CD14-positive monocyte (primary cell): ENCODE measurements at regions not wholly inside any gene's neighbourhood (a gene's known extent, or its start where the extent isn't known, plus 50 kb on each side); places are given as distances from the start of the nearest gene placed in this dataset.

Experiments
- DNase-seq, 3 donors: peaks; one replicate each; pipeline ENCODE4 v3.0.0-alpha.2; 2011 to 2022
- H2AFZ ChIP-seq: 2 replicates; pipeline ENCODE4 v1.6.0; 2012; ENCODE audit warnings: mild to moderate bottlenecking, low read depth, low read length, inconsistent platforms; ENCODE audit not compliant: insufficient read depth, poor library complexity, severe bottlenecking
- H3K27ac ChIP-seq, 2 donors: 1 replicate in 1 of 2; 2 replicates in 1 of 2; pipeline ENCODE4 v1.5.1; 2012 to 2013; ENCODE audit warnings: low read length in 2 of 2, control low read depth in 1 of 2, inconsistent platforms in 1 of 2, low read depth in 1 of 2, mild to moderate bottlenecking in 1 of 2
- H3K27me3 ChIP-seq, 2 donors: one replicate each; pipeline versions ENCODE4 v1.6.0 to v1.6.1; 2011 to 2013; ENCODE audit warnings: low read length in 2 of 2; ENCODE audit not compliant: control insufficient read depth in 2 of 2, insufficient read depth in 2 of 2
- H3K36me3 ChIP-seq, 2 donors: replicated peaks in 1 of 2; 1 replicate in 1 of 2; 2 replicates in 1 of 2; pipeline versions ENCODE4 v1.5.1 to v1.6.1; 2012 to 2013; ENCODE audit warnings: low read length in 2 of 2, control low read depth in 1 of 2, inconsistent platforms in 1 of 2, mild to moderate bottlenecking in 1 of 2; ENCODE audit not compliant: insufficient read depth in 2 of 2, control insufficient read depth in 1 of 2
- H3K4me1 ChIP-seq, 2 donors: 1 replicate in 1 of 2; 2 replicates in 1 of 2; pipeline versions ENCODE4 v1.5.1 to v1.6.1; 2012 to 2013; ENCODE audit warnings: low read length in 2 of 2, control low read depth in 1 of 2, inconsistent platforms in 1 of 2, mild to moderate bottlenecking in 1 of 2, moderate library complexity in 1 of 2; ENCODE audit not compliant: insufficient read depth in 2 of 2, control insufficient read depth in 1 of 2
- H3K4me2 ChIP-seq: replicated peaks from 2 replicates; pipeline ENCODE3; 2012; ENCODE audit warnings: low read length, moderate library complexity, mild to moderate bottlenecking; ENCODE audit not compliant: poor library complexity, severe bottlenecking; ENCODE audit errors: extremely low read depth
- H3K4me3 ChIP-seq, 3 experiments: fragments of 200-600 bp in 1 of 3; sonication (generic) in 1 of 3; replicated peaks in 1 of 3; 1 replicate in 2 of 3; 2 replicates in 1 of 3; pipeline ENCODE4 v1.5.1; 2011 to 2013; ENCODE audit warnings: low read length in 3 of 3, mild to moderate bottlenecking in 3 of 3, control low read depth in 2 of 3, low read depth in 2 of 3, inconsistent platforms in 1 of 3, moderate library complexity in 1 of 3
- H3K79me2 ChIP-seq: 2 replicates; pipeline ENCODE4 v1.6.0; 2012; ENCODE audit warnings: mild to moderate bottlenecking, control low read depth, inconsistent platforms, low read length, moderate library complexity; ENCODE audit not compliant: insufficient read depth
- H3K9ac ChIP-seq: 2 replicates; pipeline ENCODE4 v1.6.0; 2017; ENCODE audit warnings: low read length, mild to moderate bottlenecking; ENCODE audit not compliant: insufficient read depth, poor library complexity, severe bottlenecking
- H3K9me3 ChIP-seq, 2 donors: replicated peaks in 1 of 2; 1 replicate in 1 of 2; 2 replicates in 1 of 2; pipeline versions ENCODE4 v1.5.1 to v1.6.1; 2012 to 2013; ENCODE audit warnings: low read length in 2 of 2, control low read depth in 1 of 2; ENCODE audit not compliant: control insufficient read depth in 1 of 2, insufficient read depth in 1 of 2
- H4K20me1 ChIP-seq: 2 replicates; pipeline ENCODE4 v1.6.0; 2012; ENCODE audit warnings: mild to moderate bottlenecking, low read length, control low read depth, moderate library complexity; ENCODE audit not compliant: insufficient read depth
- H3K27ac Mint-ChIP-seq, 7 donors: one replicate each; pipeline ENCODE4 v1.8.0; 2020; ENCODE audit warnings: mild to moderate bottlenecking in 7 of 7, mixed read lengths in 7 of 7, moderate library complexity in 6 of 7, inconsistent platforms in 2 of 7
- H3K27me3 Mint-ChIP-seq, 3 donors: one replicate each; pipeline ENCODE4 v1.8.0; 2021 to 2022; ENCODE audit warnings: low read depth in 3 of 3, mild to moderate bottlenecking in 3 of 3, mixed read lengths in 3 of 3, moderate library complexity in 3 of 3, inconsistent platforms in 1 of 3
- H3K36me3 Mint-ChIP-seq, 2 donors: one replicate each; pipeline ENCODE4 v1.8.0; 2020; ENCODE audit warnings: mixed read lengths in 2 of 2, inconsistent platforms in 1 of 2, mild to moderate bottlenecking in 1 of 2
- H3K4me1 Mint-ChIP-seq: one replicate; pipeline ENCODE4 v1.8.0; 2020; ENCODE audit warnings: mild to moderate bottlenecking, mixed read lengths
- H3K4me3 Mint-ChIP-seq, 2 donors: one replicate each; pipeline ENCODE4 v1.8.0; 2020; ENCODE audit warnings: mild to moderate bottlenecking in 2 of 2, mixed read lengths in 2 of 2, moderate library complexity in 1 of 2
- H3K9me3 Mint-ChIP-seq, 7 donors: one replicate each; pipeline ENCODE4 v1.8.0; 2020 to 2022; ENCODE audit warnings: mixed read lengths in 7 of 7, mild to moderate bottlenecking in 6 of 7, moderate library complexity in 6 of 7, inconsistent platforms in 2 of 7
- WGBS: methylation state at CpG from one replicate; pipeline ENCODE4 v1.1.5; 2013; ENCODE audit warnings: missing lambda C conversion rate; ENCODE audit not compliant: insufficient coverage; 5-methylcytosine and 5-hydroxymethylcytosine counted together
- intact Hi-C, 2 donors: fragments of 100-400 bp; cut with micrococcal nuclease; formaldehyde crosslinking; loops; one replicate each; pipeline versions ENCODE4 v1.15.0 to v1.15.1; 2023
- TF ChIP-seq, protein P1 (sequence below): fragments of 200-600 bp; IDR thresholded peaks from one replicate; pipeline ENCODE4 v1.8.0; 2022; ENCODE audit warnings: antibody characterized with exemption, mild to moderate bottlenecking

- Histone ChIP-seq H3K4me3 (peak overlapping the region in 1 of 3 experiments; percentile 48), H3K27ac (peak overlapping the region; percentile 91), H3K79me2 (peaks cover 86% of the 10 kb centered on the region), H3K27me3 (no peaks in the 10 kb centered on the region), H3K9ac (peak overlapping the region; percentile 50), H2AFZ (peak overlapping the region; percentile 2), H3K9me3 (no peaks in the 10 kb centered on the region), H3K36me3 (no peaks in the 10 kb centered on the region), H3K4me1 (peaks cover 53 to 67% of the 10 kb centered on the region in 2 donors), H3K4me2 (peak overlapping the region; percentile 64), H4K20me1 (no peaks in the 10 kb centered on the region)
- Mint-ChIP-seq H3K27me3 (no peaks in the 10 kb centered on the region), H3K9me3 (no peaks in the 10 kb centered on the region), H3K27ac (peak overlapping the region; percentile 93 to 98 (median 94)), H3K4me3 (peak overlapping the region in 1 of 2 donors; percentile 70), H3K36me3 (peaks cover 11% of the 10 kb centered on the region in 2 donors), H3K4me1 (peaks cover 57% of the 10 kb centered on the region)
- intact Hi-C loops = loop anchor here in 1 of 2 donors (2.0 to 10.0 kb wide), 2 partner anchors 14 to 822 kb away; no protein-coding TSS in a partner anchor
- TF ChIP-seq, protein P1, sequence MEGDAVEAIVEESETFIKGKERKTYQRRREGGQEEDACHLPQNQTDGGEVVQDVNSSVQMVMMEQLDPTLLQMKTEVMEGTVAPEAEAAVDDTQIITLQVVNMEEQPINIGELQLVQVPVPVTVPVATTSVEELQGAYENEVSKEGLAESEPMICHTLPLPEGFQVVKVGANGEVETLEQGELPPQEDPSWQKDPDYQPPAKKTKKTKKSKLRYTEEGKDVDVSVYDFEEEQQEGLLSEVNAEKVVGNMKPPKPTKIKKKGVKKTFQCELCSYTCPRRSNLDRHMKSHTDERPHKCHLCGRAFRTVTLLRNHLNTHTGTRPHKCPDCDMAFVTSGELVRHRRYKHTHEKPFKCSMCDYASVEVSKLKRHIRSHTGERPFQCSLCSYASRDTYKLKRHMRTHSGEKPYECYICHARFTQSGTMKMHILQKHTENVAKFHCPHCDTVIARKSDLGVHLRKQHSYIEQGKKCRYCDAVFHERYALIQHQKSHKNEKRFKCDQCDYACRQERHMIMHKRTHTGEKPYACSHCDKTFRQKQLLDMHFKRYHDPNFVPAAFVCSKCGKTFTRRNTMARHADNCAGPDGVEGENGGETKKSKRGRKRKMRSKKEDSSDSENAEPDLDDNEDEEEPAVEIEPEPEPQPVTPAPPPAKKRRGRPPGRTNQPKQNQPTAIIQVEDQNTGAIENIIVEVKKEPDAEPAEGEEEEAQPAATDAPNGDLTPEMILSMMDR = no peak
- 0% methylated on average over 2 of the region's 5 CpGs for WGBS
- DNase-seq = peak; percentile 83 to 97 (median 96)
These were observed 284.0 kb downstream of the PTPRC start for GRCh38 chr1:198922638-198923430.

DNA sequence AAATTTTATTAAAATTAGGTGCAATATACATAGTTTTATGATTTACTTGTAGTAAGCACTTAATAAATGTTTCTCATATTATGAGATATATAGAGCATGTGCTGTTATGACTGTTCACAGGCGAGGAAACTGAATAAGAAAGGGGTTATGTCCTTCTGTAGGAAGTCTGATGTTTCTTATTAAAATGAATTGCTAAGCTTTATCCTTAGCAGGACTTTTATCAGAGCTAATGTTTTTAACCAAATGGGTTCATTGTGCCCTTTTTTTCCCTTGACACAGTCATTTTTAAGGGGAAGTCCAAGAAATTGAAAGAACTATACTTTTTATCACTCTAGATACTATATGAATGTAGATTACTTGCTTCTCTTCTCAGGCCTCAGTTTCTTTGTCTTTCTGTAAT lies 285.2 kb downstream of the PTPRC start:
- peak overlapping the region; percentile 78 to 94 (median 82) for H3K27ac Mint-ChIP-seq
- no peak overlapping the region for H3K4me2 ChIP-seq
- H3K9ac ChIP-seq = no peak overlapping the region
- H2AFZ ChIP-seq = no peak overlapping the region
- H3K27me3 ChIP-seq = no peaks in the 10 kb centered on the region
- TF ChIP-seq, protein P1 = no peak
- intact Hi-C loops = loop anchor here in 1 of 2 donors (2.0 to 10.0 kb wide), 2 partner anchors 13 to 821 kb away; no protein-coding TSS in a partner anchor
- peaks cover 47 to 65% of the 10 kb centered on the region in 2 donors for H3K4me1 ChIP-seq
- no peaks in the 10 kb centered on the region for H3K27me3 Mint-ChIP-seq
- no peaks in the 10 kb centered on the region for H3K36me3 ChIP-seq
- WGBS = no CpG with 5 or more reads among the region's 1 CpG
- DNase-seq = peak in 1 of 3 donors; percentile 47
- no peaks in the 10 kb centered on the region for H4K20me1 ChIP-seq
- H3K4me3 ChIP-seq = peak overlapping the region in 1 of 3 experiments; percentile 21
- H3K79me2 ChIP-seq = peaks cover 86% of the 10 kb centered on the region
- no peaks in the 10 kb centered on the region for H3K9me3 Mint-ChIP-seq
- H3K4me1 Mint-ChIP-seq = peaks cover 49% of the 10 kb centered on the region
- H3K9me3 ChIP-seq = no peaks in the 10 kb centered on the region
- peaks cover 5 to 7% of the 10 kb centered on the region in 2 donors for H3K36me3 Mint-ChIP-seq
- H3K27ac ChIP-seq = peak overlapping the region; percentile 16 to 91
- H3K4me3 Mint-ChIP-seq = no peak overlapping the region
